ENCODE measurements at regions not wholly inside any gene's neighbourhood (a gene's known extent, or its start where the extent isn't known, plus 50 kb on each side); places are given as distances from the start of the nearest gene placed in this dataset.

- DNase-seq (ENCODE audit: low spot score), result no peak
These were observed 88.5 kb upstream of the ELAVL2 start for GRCh38 chr9:23914431-23915003.

GRCh38 chr9:23907343-23907742 is 81.3 kb upstream of the ELAVL2 start:
- DNase-seq (ENCODE audit: low spot score), result no peak

- no peak for DNase-seq (ENCODE audit: low spot score)
These were observed 61.7 kb upstream of the ELAVL2 start for GRCh38 chr9:23887781-23888180.
